HTR-8/SVneo (cell line): ENCODE measurements at regions not wholly inside any gene's neighbourhood (a gene's known extent, or its start where the extent isn't known, plus 50 kb on each side); places are given as distances from the start of the nearest gene placed in this dataset.

ENCODE experiments used
- DNase-seq: peaks from one replicate; pipeline ENCODE4 v3.0.0; 2011; ENCODE audit warnings: low spot score, mixed read lengths; ENCODE audit not compliant: insufficient read length
- FAIRE-seq: peaks from 2 replicates; lab custom pipeline; 2011; peaks lifted over from hg19 to GRCh38; lab: Jason Lieb, UNC

DNA sequence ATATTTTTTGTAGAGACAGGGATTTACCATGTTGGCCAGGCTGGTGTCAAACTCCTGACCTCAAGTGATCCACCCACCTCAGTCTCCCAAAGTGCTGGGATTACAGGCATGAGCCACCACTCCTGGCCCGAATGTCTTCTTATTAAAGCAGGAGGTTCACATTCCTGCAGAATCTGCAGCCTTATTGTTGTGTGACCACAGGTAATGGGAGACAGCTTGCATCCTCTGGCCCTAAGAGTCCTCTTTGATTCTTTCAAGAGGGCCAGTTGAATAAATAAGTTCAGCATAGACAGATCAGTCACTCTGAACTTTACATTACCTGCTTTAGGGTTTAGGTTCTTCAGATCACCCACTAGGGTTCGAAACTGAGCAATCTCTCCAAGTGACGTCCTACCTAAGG is 172.9 kb upstream of the TOPAZ1 start:
- DNase-seq (no peak), FAIRE-seq (no peak)

DNA sequence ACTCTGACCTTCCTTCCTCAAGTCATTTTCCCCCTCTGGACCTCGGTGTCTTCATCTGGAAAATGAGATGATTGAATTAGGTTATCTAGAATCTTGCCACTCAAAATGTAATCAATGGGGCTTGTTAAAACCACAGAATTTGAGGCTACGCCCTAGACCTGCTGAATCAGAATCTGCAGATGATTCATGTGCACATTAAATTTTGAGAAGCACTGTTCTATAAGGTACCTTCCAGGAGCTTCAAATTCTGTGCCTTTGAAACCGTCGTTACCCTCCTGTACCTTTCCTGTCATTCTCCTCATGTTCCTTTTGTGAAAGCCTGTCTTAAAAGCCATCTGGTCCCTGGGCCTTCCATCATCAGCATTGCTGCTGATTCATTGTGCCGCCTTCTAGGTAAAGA is 172.4 kb upstream of the TOPAZ1 start:
- FAIRE-seq (no peak), DNase-seq (no peak)

DNA sequence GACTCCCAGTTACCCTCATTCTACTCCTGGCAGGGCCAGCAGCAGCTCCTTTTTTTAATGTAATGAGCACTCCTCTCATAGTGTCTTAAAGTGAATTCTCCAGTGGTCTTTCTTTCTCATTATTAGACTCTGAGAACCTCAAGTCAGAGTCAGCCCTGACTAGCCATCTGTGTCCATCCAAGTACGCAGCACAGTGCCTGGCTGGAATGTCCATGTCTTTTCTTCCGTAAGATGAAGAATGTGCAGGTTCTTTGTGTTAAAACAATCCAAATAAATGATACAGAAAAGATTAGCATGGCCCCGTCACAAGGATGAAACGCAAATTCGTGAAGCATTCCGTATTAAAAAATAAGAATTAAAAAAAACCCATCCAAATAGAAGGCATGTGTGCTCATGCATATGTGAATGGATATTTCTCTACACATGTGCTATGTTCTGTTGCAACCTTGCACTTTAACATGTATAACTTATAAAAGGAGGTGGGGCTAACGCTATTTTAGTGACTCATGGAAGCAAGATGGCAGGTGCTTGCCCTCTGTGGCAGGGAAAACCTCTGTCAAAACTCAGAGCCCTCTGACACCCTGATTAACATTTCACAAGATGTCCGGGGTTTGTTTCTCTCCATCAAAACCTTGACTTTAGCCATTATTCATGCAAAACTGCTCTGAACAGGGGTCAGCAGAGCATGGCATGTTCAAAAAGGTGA is 170.7 kb upstream of the TOPAZ1 start:
- no peak for DNase-seq
- FAIRE-seq = no peak

DNA sequence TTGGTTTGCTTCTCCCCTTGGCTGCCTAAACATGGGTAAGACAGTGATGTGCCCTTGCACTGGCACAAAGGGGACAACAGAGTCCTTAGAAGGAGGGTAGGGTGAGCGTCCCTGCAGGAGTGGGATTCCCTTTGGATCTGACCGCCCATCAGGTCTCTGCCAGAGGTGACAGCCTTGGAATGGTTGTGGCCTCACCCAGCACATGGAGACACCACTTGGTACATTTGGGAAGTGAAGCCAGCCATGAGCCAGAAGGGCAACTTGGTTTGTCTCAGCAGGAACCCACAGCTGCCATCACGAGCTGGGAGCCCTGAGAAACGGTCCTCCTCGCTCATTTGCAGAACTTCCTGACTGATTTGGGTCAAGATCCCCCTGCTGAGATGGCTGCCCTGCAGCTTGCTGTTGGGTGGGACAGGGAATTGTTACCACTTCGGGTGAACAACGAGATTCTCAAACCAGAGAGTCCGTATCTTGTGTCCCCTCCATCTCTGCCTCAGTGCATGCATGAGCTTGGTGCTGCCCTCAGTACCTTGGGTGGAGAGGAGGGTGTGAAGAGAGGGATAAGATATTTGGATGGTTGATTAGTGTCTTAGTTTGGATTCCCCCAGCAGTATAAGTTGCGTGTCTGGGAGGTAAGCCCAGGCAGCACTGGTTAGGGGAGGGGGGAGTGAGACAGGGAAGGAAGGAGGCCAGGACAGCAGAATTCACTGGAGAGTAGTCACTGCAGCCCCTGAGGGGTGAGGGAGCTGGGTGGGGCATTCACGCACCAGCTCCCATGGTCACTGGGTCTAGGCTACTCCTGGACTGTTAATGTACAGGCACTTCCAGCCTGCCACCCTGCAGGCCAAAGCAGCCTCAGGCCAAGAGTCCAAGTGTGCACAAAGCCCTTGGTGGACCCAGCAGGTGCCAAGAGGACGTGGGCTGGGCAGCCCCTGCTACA is 168.8 kb upstream of the TOPAZ1 start:
- FAIRE-seq (no peak), DNase-seq (no peak)

DNA sequence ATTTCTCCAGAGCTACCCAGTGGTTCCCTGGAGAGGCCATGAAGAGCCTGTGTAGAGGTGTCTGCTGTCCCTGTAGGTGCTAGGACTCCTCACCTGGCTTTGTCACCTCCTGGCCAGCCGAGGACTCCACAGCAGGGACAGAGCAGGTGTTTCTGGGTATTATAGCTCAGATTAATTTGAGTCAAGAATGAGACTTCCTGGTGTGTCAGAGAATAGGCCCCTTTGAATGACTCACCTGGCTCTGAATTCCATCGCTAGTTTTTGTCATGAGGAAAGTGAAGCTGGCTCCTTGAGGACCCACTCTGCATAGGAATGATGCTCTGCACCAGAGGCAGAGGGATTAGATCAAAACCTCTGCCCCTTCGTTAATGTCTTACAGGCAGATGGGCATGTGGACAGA is 167.5 kb upstream of the TOPAZ1 start:
- DNase-seq (no peak), FAIRE-seq (no peak)

DNA sequence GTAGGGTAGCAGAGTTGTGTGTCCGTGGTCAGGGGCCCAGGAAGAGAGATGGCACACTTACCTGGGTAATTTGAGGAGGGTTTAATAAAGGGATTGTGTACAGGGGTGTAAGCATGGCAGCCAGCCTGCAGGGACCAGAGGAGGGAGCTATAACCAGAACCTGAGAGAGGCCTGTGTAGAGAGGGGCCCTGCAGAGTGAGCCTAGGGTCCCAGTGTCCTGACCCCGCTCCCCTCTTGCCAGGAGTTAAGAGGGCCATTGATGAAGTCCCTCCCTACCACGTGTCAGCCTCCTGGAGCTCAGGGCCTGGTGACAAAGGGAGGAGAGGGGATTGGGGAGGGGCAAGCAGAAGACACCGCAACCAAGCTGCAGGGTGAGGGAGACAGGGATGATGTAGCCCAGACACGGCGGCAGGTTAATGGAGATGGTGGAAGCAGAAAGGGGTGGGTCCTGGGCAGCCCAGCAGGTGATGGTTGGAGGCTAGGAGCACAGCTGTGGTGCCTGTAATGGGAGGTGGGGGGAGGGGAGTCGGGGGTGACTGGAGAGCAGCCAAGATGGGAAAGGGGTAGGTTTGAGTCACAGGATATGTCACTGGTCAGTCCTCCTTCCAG is 165.4 kb upstream of the TOPAZ1 start:
- DNase-seq (no peak), FAIRE-seq (no peak)

DNA sequence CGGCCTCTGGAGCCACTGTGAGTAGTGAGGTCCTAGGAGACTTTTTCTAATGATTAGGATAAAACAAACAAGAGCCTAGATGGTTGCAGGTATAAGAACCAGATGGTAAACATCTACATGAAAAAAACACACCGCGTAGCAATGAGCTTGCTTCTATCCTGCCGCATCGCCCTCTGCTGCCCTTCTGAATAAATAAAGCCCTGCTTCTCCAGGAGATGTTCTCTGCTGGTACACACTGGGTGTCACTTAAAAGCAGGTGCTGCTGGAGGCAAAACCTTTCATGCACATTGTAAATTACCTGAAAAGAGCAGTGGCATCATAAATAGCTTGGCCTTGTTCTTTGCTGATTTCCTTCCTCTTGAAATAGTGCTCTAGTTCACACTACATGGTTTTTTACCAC is 164.4 kb upstream of the TOPAZ1 start:
- FAIRE-seq = no peak
- no peak for DNase-seq

DNA sequence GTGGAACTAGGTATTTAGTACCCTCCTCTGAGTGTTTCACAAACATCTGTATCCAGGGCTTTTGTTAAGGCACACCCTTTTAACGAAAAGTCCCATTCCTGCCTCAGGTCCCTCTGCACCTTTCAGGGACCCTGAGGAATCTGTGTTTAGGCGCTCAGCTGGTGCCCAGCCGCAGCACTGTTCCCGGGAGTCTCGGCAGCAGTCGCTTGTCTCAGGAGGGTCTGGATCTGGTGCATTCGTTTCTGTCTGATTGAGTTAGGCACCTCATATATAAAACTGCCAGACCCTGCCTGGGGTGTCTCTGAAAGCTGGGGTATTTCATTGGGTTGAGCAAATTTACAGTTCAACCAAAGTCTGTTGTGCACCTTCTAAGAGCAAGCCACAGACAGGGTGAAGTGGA is 162.8 kb upstream of the TOPAZ1 start:
- FAIRE-seq (no peak), DNase-seq (no peak)

DNA sequence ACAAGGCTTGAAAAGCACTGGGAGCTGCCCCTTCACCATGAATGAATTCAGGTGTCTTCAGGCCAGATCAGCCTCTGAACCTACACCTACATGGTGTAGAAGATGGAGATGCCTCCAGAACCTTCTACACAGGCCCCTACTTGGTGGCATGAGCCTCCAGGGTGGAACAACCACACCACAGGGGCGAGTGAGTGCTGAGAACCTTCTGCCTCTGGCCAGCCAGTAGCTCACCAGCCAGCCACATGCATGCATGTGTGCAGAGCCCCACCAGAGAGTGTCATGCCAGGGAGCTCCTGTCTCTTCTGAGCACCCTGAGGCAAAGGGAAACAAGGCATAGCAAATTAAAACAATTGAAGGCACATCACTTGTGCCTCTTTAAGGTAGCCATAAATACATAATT is 161.8 kb upstream of the TOPAZ1 start:
- DNase-seq (no peak), FAIRE-seq (no peak)

DNA sequence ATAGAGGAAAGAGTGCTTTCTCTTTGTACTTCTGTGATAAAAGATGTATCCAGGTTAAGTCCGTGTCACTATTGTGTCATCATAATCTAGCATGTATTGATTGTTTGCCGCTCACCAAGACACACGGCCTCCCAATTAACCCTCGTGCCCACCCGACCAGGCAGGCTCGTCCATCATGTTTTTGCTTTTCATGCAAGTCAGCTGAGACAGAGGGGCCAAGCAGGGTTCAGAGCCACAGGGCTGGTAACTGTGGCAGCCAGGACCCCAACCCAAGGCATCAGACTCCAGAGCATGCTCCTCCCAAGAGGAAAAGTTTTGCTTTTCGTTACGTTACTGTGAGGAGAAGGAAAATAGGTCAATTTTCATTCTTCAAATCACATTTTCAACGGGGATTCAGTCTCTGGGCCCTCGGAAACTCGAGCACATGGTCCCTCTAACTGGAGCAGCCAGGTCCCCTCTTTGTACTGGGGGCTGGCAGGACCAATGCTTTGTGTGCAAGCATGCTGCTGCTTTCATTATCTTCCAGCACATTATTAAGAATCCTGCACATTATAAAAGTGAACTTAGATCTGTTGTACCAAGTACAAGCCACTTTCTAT is 161.1 kb upstream of the TOPAZ1 start:
- FAIRE-seq (no peak), DNase-seq (no peak)

DNA sequence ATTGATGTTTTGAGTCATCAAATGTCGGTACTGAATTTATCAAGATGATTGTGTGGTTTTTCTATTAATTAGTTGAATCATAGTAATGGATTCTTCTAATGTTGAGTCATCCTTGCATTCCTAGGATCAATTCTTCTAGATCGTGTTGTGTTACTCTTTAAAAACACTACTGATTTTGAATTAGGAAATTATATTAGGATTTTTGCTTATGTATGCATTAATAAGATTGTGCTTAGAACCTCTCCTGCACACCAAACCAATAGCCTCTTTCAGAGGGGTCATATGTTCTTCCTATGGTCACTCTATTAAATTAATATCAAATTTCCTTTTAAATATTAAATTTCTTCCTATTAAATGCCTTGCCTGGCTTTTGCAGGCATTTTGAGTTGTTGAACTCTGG is 151.7 kb upstream of the TOPAZ1 start:
- FAIRE-seq = no peak
- no peak for DNase-seq

DNA sequence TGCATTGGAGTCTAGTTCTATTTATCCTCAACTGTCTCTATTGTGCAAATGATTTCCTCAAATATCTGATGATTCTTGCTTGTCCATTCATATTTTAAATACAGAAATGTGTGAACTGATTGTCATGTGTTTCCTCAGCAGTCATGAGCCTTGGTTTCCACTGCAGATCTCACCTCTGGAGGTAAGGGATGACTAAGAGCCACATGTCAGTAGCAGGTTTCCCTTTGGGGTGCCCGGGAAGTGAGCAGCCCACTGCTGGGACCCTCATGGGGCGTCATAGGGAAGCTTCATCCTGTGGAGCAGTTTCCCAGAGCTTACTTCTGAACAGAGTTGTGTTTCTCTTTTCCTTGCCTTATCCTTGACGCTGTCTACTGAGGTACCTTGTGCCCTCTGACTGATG is 149.2 kb upstream of the TOPAZ1 start:
- FAIRE-seq = no peak
- DNase-seq = no peak

DNA sequence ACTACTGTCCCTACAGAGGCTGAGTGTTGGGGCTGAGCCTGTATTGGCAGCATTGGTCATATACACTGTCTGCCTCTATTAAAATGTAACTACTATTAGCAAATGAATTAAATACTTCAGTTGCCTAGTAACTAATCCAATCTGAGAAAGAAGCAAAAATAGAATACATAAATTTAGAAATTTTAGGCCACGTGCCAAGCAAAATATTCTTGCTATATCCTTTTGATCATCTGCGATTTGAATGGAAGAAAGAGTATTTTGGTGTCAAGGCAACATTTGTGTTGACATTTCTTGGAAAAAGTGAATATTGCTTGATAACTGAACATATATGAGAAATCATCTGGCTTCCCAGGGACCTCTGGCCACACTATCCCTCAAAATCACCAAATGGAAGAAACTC is 148.2 kb upstream of the TOPAZ1 start:
- FAIRE-seq = no peak
- DNase-seq = no peak

DNA sequence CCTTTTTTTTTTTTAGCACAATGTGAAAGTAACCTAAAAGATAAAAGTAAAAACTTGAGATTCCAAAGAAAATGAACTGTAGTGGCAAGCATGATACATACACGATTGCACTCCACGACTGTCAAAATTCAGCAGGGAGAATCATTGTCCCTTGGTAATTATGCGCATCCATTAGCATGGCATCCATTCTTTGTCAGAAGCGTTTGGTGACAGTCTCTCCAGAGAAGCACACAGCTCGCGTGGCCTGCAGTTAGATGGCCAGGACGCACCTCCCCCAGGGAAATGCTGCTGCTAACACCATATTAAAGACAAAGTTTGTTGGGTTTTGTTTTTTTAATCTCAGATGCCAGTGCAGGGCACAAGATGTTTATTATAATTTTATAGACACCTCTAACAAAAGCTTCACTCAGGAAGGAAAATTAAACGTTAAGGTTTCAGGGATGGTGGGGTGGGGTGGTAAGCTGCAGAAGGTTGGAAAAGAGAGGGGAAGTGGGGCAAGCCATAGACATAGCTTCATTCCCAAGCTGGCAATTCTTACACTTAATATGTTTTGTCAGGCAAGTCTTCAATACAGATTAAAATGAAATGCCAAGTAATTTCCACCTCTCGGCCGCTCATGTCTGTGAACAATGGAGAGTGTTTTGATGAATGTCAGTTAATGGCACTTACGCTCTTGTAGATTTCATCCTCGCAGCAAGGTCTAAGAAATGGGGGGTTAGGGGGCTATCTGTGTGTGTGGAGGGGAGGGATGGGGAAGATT is 142.8 kb upstream of the TOPAZ1 start:
- DNase-seq (no peak), FAIRE-seq (no peak)

DNA sequence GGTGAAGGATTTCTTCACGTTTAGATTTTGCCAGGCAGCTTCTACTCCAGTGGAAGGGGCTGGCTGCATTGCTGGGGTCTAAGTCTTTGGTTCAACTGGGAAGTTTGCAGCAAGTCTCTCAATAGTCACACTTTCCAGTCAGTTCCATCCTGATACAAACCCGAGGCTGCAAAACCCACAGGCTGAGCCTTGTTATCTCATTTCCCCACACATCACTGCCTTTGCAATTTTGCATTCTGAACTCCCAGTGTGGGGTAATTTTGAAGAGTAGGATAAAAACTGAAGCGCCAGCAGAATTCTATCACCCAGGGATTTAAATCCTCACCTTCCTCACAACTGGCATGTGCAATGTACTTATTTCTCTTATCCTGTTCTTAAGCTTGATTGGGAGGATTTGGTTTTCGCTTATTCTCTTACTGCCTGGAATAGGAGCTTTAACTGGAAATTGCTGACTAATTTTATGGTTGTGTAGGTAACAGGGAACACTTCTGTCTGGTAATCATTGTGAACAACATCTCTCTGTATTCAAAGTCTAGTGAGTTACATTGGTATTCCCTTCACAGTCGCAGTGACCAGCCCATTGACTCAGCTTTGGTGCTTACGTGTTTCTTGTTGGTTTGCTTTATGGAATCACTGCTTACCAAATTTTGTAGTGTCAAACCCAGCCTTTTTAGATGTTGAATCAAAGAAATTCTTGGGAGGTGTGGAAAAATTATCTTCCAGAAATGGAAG is 142.0 kb upstream of the TOPAZ1 start:
- no peak for FAIRE-seq
- DNase-seq = no peak

DNA sequence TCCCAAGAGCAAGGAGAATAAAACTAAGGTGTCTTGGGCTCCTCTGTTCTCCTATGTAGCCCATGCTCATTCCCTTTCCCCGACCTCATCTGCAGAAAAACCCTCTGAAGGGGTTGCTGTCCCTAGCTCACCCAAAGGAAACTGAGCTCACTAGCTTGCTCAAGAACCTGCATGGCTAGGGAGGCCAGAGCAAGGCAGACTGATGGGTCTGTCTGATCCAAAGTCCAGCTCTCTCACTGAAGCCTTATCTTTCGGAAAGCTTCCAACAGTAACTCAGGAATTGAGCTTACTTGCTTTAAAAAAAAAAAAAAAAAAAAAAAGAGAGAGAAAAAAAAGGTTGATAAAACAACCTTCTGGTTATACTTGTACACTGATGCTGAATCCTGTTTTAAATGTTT is 141.4 kb upstream of the TOPAZ1 start:
- DNase-seq (no peak), FAIRE-seq (no peak)

DNA sequence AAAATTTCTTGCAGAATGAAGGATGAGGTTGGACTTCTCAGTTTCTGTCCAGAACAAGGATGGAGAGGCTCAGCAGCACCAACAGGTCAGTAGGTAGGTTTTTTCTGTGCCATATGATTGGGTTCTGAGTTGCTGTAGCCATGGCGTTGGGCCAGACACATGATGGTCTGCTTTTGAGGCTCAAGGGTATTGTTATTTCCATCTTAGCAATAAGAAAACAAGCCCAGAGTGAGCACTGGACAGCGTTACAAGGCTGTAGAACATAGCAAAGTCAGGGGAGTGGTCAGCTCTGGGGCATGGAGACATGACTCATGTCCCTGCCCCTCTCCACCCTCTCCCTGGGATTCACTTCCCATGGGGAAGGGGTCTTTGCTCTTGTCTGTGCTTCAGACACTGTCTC is 137.6 kb upstream of the TOPAZ1 start:
- FAIRE-seq = no peak
- no peak for DNase-seq

DNA sequence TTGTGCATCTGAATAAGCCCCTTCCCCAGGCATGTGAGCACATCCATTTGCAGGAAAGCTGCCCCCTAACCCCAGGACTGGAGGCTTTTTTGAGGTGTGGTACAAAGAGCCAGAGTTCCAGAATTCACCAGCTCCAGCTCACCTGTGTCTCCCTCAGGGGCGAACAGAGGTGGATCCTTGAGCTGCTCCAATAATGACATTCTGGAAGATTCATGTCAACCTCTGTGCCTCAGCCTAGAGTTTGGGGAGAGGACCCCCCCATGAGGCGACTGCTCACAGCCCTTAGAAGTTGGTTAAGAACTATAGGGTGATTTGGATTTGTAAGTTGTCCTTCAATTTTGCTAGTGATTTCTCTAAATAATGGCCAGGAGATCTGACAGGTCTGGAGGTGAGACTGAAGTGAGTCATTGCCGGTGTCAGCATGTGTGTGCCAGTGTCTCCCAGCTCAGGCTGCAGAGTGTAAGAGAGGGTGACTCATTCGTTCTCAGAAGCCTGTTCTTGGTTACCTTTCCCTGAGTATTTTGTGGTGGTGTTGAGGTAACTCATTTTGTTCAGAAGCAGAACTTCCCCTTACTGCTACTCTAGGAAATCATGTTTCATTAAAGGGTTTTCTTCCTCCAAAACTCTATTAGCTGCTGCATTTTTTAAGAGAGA is 136.9 kb upstream of the TOPAZ1 start:
- DNase-seq = peak; percentile 7

DNA sequence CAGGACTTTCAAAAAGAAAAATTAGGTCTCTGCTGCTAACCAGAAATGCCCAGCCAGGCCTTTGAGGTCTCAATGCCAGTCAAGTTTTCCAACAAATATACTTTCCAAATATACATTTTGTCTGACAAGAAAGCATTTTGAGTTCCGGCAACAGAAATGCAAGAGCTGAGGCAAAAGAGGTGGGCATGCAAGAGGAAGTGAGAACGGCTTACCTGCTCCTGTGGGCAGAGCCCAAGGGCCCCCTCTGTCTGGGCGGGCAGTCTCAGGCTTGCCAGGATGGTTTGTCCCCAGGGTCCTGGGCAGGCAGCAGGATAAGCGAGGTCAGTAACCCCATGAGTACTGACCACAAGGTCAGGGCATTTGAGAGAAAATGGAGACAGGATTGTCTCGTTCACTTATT is 136.1 kb upstream of the TOPAZ1 start:
- FAIRE-seq (no peak), DNase-seq (no peak)

More for the DNA sequence above, 136.9 kb upstream of the TOPAZ1 start:
- no peak for FAIRE-seq
